ENCODE measurements at regions not wholly inside any gene's neighbourhood (a gene's known extent, or its start where the extent isn't known, plus 50 kb on each side); places are given as distances from the start of the nearest gene placed in this dataset.

- no peaks in the 10 kb centered on the region for H3K36me3 Mint-ChIP-seq
- no peak for ATAC-seq (ENCODE audit: low read depth)
- H3K9me3 Mint-ChIP-seq, result peaks cover 3% of the 10 kb centered on the region
Observed at GRCh38 chr17:72353502-72353901, 232.7 kb downstream of the SOX9 start.

GRCh38 chr17:72354071-72354470, 233.3 kb downstream of the SOX9 start:
- peaks cover 3% of the 10 kb centered on the region for H3K9me3 Mint-ChIP-seq
- no peaks in the 10 kb centered on the region for H3K36me3 Mint-ChIP-seq

More at GRCh38 chr17:72353502-72353901, 232.7 kb downstream of the SOX9 start:
- H3K4me3 Mint-ChIP-seq, result no peak overlapping the region
- no peaks in the 10 kb centered on the region for H3K4me1 Mint-ChIP-seq
- H3K27me3 Mint-ChIP-seq, result peaks cover 5% of the 10 kb centered on the region
- no peak overlapping the region for H3K27ac Mint-ChIP-seq
- DNase-seq (ENCODE audit: low spot score in 2 of 2), result no peak

GRCh38 chr17:72357764-72358365, 237.0 kb downstream of the SOX9 start:
- Mint-ChIP-seq H3K27me3 (peaks cover 6% of the 10 kb centered on the region), H3K36me3 (peaks cover 1% of the 10 kb centered on the region), H3K9me3 (peaks cover 7% of the 10 kb centered on the region), H3K4me1 (no peaks in the 10 kb centered on the region), H3K27ac (no peak overlapping the region), H3K4me3 (no peak overlapping the region)
- DNase-seq (ENCODE audit: low spot score in 2 of 2), result no peak
- no peak for ATAC-seq (ENCODE audit: low read depth)

More at GRCh38 chr17:72354071-72354470, 233.3 kb downstream of the SOX9 start:
- H3K4me1 Mint-ChIP-seq, result no peaks in the 10 kb centered on the region
- H3K4me3 Mint-ChIP-seq, result no peak overlapping the region
- ATAC-seq (ENCODE audit: low read depth) (no peak), DNase-seq (ENCODE audit: low spot score in 2 of 2) (no peak)
- H3K27ac Mint-ChIP-seq, result no peak overlapping the region
- H3K27me3 Mint-ChIP-seq, result peaks cover 5% of the 10 kb centered on the region

- H3K27me3 Mint-ChIP-seq, result peaks cover 4% of the 10 kb centered on the region
- no peak overlapping the region for H3K27ac Mint-ChIP-seq
- ATAC-seq (ENCODE audit: low read depth), result no peak
- H3K4me3 Mint-ChIP-seq, result no peak overlapping the region
- no peaks in the 10 kb centered on the region for H3K4me1 Mint-ChIP-seq
- peaks cover 1% of the 10 kb centered on the region for H3K36me3 Mint-ChIP-seq
- no peak for DNase-seq (ENCODE audit: low spot score in 2 of 2)
- peaks cover 7% of the 10 kb centered on the region for H3K9me3 Mint-ChIP-seq
Observed at GRCh38 chr17:72358465-72358864, 237.6 kb downstream of the SOX9 start.

- Mint-ChIP-seq H3K27ac (no peak overlapping the region), H3K27me3 (peaks cover 7% of the 10 kb centered on the region), H3K4me1 (no peaks in the 10 kb centered on the region), H3K9me3 (peaks cover 5% of the 10 kb centered on the region), H3K36me3 (peaks cover 1% of the 10 kb centered on the region), H3K4me3 (no peak overlapping the region)
- no peak for ATAC-seq (ENCODE audit: low read depth)
- DNase-seq (ENCODE audit: low spot score in 2 of 2), result no peak
Observed at GRCh38 chr17:72359274-72359673, 238.5 kb downstream of the SOX9 start.

GRCh38 chr17:72359811-72360210, 239.0 kb downstream of the SOX9 start:
- Mint-ChIP-seq H3K27me3 (peaks cover 9% of the 10 kb centered on the region), H3K27ac (no peak overlapping the region)

GRCh38 chr17:72360386-72360940, 239.6 kb downstream of the SOX9 start:
- no peak overlapping the region for H3K27ac Mint-ChIP-seq

More at GRCh38 chr17:72359811-72360210, 239.0 kb downstream of the SOX9 start:
- H3K4me1 Mint-ChIP-seq, result no peaks in the 10 kb centered on the region
- peaks cover 1% of the 10 kb centered on the region for H3K36me3 Mint-ChIP-seq
- no peak for ATAC-seq (ENCODE audit: low read depth)
- peaks cover 5% of the 10 kb centered on the region for H3K9me3 Mint-ChIP-seq
- DNase-seq (ENCODE audit: low spot score in 2 of 2), result no peak
- H3K4me3 Mint-ChIP-seq, result no peak overlapping the region

GRCh38 chr17:72361892-72362291, 241.1 kb downstream of the SOX9 start:
- no peak overlapping the region for H3K27ac Mint-ChIP-seq
- peaks cover 5% of the 10 kb centered on the region for H3K9me3 Mint-ChIP-seq
- no peak overlapping the region for H3K4me3 Mint-ChIP-seq
- H3K4me1 Mint-ChIP-seq, result no peaks in the 10 kb centered on the region
- DNase-seq (ENCODE audit: low spot score in 2 of 2) (no peak), ATAC-seq (ENCODE audit: low read depth) (no peak)
- peaks cover 1% of the 10 kb centered on the region for H3K36me3 Mint-ChIP-seq
- H3K27me3 Mint-ChIP-seq, result peaks cover 9% of the 10 kb centered on the region

More at GRCh38 chr17:72360386-72360940, 239.6 kb downstream of the SOX9 start:
- Mint-ChIP-seq H3K4me3 (no peak overlapping the region), H3K36me3 (peaks cover 1% of the 10 kb centered on the region), H3K9me3 (peaks cover 5% of the 10 kb centered on the region), H3K4me1 (no peaks in the 10 kb centered on the region), H3K27me3 (peaks cover 9% of the 10 kb centered on the region)
- DNase-seq (ENCODE audit: low spot score in 2 of 2), result no peak
- no peak for ATAC-seq (ENCODE audit: low read depth)

GRCh38 chr17:72362376-72363088, 241.7 kb downstream of the SOX9 start:
- Mint-ChIP-seq H3K27ac (no peak overlapping the region), H3K9me3 (peaks cover 5% of the 10 kb centered on the region), H3K27me3 (peaks cover 9% of the 10 kb centered on the region), H3K4me1 (no peaks in the 10 kb centered on the region), H3K36me3 (peaks cover 1% of the 10 kb centered on the region), H3K4me3 (no peak overlapping the region)
- no peak for DNase-seq (ENCODE audit: low spot score in 2 of 2)
- no peak for ATAC-seq (ENCODE audit: low read depth)

- Mint-ChIP-seq H3K36me3 (peaks cover 1% of the 10 kb centered on the region), H3K9me3 (peaks cover 5% of the 10 kb centered on the region), H3K27me3 (peaks cover 9% of the 10 kb centered on the region), H3K4me3 (no peak overlapping the region), H3K4me1 (no peaks in the 10 kb centered on the region), H3K27ac (no peak overlapping the region)
- ATAC-seq (ENCODE audit: low read depth) (no peak), DNase-seq (ENCODE audit: low spot score in 2 of 2) (no peak)
Observed at GRCh38 chr17:72363089-72363610, 242.3 kb downstream of the SOX9 start.

- ATAC-seq (ENCODE audit: low read depth) (no peak), DNase-seq (ENCODE audit: low spot score in 2 of 2) (no peak)
- Mint-ChIP-seq H3K27me3 (peaks cover 9% of the 10 kb centered on the region), H3K27ac (no peak overlapping the region), H3K36me3 (peaks cover 1% of the 10 kb centered on the region), H3K9me3 (peaks cover 4% of the 10 kb centered on the region), H3K4me3 (no peak overlapping the region), H3K4me1 (no peaks in the 10 kb centered on the region)
Observed at GRCh38 chr17:72365857-72366414, 245.1 kb downstream of the SOX9 start.

- peaks cover 9% of the 10 kb centered on the region for H3K27me3 Mint-ChIP-seq
Observed at GRCh38 chr17:72366626-72367025, 245.8 kb downstream of the SOX9 start.

GRCh38 chr17:72368191-72368590, 247.4 kb downstream of the SOX9 start:
- Mint-ChIP-seq H3K27ac (no peak overlapping the region), H3K36me3 (no peaks in the 10 kb centered on the region), H3K4me1 (no peaks in the 10 kb centered on the region), H3K9me3 (no peaks in the 10 kb centered on the region), H3K27me3 (peaks cover 5% of the 10 kb centered on the region), H3K4me3 (no peak overlapping the region)
- ATAC-seq (ENCODE audit: low read depth) (no peak), DNase-seq (ENCODE audit: low spot score in 2 of 2) (no peak)

More at GRCh38 chr17:72366626-72367025, 245.8 kb downstream of the SOX9 start:
- ATAC-seq (ENCODE audit: low read depth) (no peak), DNase-seq (ENCODE audit: low spot score in 2 of 2) (no peak)
- Mint-ChIP-seq H3K27ac (no peak overlapping the region), H3K4me3 (no peak overlapping the region), H3K36me3 (peaks cover 1% of the 10 kb centered on the region), H3K9me3 (peaks cover 4% of the 10 kb centered on the region), H3K4me1 (no peaks in the 10 kb centered on the region)

- peaks cover 2% of the 10 kb centered on the region for H3K27me3 Mint-ChIP-seq
- ATAC-seq (ENCODE audit: low read depth), result no peak
- DNase-seq (ENCODE audit: low spot score in 2 of 2), result no peak
- H3K9me3 Mint-ChIP-seq, result no peaks in the 10 kb centered on the region
- H3K36me3 Mint-ChIP-seq, result no peaks in the 10 kb centered on the region
- no peaks in the 10 kb centered on the region for H3K4me1 Mint-ChIP-seq
- no peak overlapping the region for H3K4me3 Mint-ChIP-seq
- no peak overlapping the region for H3K27ac Mint-ChIP-seq
Observed at GRCh38 chr17:72369366-72369765, 248.5 kb downstream of the SOX9 start.
